Stimulated activated CD4-positive, alpha-beta T cell treated with anti-CD3 and anti-CD28 coated beads, TNF-alpha, amount 100 ng/mL, for 4 hours (primary cell): ENCODE measurements at regions not wholly inside any gene's neighbourhood (a gene's known extent, or its start where the extent isn't known, plus 50 kb on each side); places are given as distances from the start of the nearest gene placed in this dataset.
"Not testable (repeated sequence)": the region's sequence is repeated elsewhere in the genome, so short reads cannot be mapped to it uniquely, and the experiment has no call there.

Experiments
- DNase-seq, 3 experiments: peaks; one replicate each; pipeline ENCODE4 v3.0.0-alpha.2; 2020; ENCODE audit warnings: low read depth in 3 of 3

DNA sequence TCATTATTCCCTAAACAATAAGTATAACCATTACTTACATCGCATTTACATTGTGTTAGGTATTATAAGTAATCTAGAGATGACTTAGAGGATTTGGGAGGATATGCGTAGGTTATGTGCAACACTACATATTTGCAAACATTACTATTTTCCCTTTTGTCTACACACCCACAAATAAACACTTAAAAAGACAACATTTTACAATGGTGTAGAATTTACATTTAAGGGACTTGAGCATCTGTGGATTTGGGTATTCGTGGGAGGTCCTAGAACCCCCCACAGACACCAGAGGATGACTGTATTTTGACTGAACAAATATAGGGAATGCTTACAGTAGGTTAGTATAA, 220.2 kb upstream of the MYO3A start:
- DNase-seq: no peak

DNA sequence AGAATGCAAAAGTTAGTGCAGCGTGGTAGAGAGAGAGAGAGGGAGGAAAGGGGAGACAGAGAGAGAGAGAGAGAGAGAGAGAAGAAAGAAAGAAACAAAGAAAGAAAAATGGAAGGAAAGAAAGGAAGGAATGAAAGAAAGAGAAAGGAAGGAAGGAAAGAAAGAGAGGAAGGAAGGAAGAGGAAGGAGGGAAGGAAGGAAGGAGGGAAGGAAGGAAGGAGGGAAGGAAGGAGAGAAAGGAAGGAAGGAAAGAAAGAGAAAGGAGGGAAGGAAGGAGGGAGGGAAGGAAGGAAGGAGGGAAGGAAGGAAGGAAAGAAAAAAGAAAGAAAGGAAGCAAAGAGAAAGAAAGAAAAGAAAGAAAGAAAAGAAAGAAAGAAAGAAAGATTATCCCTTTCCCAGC, 209.8 kb upstream of the MYO3A start:
- no peak for DNase-seq

DNA sequence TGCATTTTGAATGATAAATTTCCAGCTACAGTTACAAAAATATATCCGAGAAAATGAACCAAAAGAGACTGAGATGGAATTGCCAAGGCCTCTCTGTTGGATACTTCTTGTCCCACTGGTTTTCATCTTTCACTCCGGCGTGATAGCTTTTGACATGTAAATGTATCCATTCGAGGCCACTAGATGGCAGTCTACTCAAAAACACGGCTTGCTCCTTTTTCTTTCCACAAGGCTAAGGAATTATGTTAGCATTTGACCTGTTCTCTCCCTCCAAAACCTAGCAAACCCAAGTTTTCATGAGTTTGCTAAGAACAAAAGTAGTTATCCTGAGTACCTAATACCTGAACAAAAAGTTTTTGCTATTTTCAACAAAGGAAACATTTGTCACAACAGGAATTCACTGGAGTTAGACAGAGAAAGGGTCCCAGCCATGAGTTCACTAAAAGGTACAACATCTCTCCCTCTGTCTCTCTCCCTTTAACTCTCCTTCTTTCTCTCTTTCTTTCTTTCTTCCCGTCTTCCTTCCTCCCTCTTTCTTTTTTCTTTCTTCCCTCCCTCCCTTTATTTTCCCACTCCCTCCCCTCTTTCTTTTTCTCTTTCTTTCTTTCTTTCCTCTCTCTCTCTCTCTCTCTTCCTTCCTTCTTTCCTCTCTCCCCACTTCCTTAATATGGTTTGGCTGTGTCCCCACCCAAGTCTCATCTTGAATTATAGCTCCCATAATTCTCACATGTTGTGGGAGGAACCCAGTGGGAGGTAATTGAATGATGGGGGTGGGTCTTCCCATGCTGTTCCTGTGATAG, 207.9 kb upstream of the MYO3A start:
- no peak for DNase-seq

DNA sequence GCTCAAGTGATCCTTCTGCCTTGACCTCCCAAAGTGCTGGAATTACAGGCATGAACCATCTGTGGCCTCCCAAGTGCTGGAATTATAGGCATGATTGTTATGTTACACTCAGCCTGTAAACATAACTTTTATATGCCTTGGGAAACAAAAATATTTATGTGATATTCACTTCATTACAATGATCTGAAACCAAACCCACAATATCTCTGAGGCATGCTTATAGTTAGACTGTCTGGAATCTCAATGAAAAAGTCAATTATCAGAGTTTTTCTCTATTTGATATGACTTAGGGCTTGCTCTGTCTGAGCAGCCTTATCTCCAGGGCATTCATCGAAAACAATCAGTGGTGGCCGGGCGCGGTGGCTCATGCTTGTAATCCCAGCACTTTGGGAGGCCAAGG, 195.3 kb upstream of the MYO3A start:
- DNase-seq: no peak

DNA sequence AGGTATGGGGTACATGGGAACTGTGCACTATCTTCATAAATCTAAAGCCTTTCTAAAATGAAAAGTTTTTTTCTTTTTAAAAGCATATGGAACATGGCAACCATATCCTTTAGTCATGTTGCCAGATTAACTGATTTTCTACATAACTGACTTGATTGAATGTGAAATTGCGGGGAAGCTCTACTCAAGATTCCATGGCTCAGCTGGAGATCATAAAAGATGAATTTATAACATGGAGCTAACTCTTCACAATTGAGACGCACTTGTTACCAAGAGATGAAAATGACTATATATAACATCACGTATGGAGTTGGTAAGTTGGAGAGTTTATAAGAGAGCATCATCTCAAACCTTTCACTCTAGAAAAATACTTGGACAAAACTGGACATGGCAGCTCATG, 190.2 kb upstream of the MYO3A start:
- DNase-seq: no peak

DNA sequence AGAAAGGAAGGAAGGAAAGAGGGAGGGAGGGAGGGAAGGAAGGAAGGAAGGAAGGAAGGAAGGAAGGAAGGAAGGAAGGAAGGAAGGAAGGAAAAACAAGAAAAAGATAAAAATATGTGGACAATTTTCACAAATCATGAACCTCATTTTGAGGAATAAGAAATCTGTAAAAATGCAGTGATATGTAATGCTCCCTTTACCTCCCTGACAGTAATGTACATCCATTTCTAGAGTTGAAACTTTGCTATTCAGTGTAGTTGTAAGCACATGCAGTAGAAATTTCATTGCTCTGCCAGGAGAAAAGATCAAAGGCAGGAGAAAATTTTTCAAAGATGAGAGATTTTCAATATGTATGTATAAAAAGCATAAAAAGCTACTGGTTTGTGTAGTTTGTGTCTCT, 189.5 kb upstream of the MYO3A start:
- no peak for DNase-seq

DNA sequence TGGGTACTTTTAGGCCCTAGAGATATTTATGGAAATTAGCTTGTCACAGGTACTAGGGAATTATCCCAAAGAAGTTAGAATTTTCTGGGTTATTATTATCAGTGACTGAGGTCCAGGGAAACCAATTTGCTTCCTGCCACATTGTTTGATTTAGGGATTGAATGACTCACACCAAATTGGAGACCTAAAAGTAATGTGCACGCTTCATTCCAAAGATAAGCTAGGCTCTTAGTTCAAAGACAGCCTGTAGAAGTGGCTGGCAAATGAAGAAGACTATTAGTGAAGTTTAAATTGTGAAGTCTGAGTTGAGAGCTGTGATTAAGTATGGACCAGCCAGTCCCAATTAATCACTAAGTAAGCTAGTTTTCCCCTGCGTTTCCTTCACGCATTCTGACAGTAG, 188.1 kb upstream of the MYO3A start:
- no peak for DNase-seq

DNA sequence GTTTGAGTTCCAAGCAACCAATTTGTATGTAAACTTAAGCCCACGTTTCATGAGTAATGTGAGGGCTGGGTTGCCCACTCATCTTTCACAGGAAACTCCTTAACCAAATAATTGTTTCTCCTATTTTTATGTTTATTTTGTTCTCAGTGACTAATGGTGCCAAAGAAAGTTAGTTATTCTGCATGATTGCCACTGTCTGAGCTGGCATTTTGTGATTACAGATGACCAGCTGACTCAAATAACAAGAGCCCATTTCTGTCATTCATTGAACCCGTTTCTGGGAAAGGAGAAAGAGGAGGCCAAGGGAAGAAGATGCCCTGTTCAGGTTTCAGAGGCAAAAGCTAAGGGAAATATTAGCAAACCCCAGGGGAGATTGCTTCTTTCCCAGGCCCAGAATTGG, 186.9 kb upstream of the MYO3A start:
- DNase-seq: no peak

DNA sequence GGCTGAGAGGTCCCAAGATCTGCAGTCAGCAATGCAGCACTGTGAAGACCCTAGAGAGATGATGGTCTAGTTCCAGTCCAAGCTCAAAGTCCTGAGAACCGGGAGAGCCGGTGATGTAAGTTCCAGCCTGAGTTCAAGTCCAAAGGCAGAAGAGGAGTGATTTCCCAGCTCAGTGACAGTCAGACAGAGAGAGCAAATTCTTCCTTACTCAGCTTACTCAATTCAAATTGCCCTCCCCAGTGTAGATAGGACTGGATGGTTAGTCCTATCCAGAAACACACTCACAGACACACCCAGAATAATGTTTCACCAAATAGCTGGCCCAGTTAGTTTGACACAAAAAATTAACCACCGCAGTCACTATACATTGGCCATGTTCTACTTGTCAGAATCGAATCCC, 185.5 kb upstream of the MYO3A start:
- no peak for DNase-seq

DNA sequence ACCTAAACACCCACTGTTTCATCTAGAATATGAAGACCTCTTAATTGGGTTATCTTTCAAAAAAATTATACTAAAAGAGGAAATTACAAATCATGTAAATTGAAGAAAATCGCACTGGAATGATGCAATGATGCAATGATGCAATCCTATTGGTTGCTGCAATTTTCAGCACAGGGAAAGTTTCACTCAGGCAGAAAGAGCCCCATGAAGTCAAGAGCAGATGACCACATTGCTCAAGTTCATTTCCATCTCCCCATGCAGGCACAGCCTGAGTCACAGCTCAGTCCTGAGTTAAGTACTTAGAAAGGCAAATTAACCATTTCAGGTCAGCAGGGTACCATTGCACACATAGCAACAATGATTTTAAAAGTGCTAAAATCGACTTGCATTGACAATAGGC, 180.3 kb upstream of the MYO3A start:
- no peak for DNase-seq

DNA sequence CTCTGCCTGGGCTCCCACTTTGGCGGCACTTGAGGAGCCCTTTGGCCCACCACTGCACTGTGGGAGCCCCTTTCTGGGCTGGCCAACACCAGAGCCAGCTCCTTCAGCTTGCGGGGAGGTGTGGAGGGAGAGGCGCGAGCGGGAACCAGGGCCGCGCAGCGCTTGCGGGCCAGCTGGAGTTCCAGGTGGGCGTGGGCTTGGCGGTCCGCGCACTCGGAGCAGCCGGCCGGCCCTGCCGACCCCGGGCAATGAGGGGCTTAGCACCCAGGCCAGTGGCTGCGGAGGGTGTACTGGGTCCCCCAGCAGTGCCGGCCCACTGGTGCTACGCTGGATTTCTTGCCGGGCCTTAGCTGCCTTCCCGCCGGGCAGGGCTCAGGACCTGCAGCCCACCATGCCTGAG, 178.2 kb upstream of the MYO3A start:
- DNase-seq: not testable (repeated sequence)

DNA sequence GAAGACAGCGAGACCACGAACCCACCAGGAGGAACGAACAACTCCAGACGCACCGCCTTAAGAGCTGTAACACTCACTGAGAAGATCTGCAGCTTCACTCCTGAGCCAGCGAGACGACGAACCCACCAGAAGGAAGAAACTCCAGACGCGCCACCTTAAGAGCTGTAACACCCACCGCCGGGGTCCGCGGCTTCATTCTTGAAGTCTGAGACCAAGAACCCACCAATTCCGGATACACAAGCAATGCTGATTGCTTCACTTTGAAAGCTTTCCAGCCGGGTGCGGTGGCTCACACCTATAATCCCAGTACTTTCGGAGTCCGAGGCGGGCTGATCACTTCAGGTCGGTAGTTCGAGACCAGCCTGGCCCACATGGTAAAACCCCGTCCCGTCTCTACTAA, 177.2 kb upstream of the MYO3A start:
- DNase-seq: no peak

DNA sequence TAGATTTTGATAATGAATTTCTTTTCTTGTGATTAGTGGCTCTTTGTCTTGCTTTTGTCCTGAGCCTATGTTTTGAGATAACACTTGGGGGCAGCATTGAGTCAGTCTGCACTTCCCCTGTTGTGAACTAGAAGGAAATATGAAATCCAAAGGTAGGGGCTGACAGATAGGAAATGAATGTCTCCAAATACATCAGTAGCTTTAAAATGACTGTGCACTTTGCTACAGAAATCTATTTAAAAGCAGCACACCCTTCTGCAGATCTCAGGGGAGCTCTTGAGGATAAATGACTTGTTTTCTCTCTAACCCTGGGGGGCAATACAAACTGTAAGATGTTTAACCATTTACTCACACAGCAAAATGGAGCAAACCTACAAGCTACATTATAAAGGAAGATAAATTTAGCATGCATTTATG, 176.0 kb upstream of the MYO3A start:
- DNase-seq: no peak

DNA sequence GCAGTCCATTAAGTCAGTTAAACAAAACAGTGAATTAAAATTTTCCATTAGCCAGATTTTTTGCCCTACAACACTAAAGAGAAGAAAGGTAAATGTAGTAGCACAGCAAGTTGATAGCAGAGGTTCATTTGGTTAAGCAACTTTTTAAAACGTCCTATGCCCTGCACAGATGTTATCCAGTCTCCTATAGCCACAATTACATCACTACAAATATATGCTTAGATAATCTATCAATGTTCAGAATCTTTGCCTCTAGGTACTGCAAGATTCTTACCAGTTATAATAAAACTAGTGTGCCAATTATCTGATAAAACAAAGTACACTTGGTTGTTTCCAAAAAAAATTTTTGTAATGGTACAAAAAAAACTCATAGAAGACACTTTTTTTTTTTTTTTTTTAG, 175.5 kb upstream of the MYO3A start:
- DNase-seq: no peak

DNA sequence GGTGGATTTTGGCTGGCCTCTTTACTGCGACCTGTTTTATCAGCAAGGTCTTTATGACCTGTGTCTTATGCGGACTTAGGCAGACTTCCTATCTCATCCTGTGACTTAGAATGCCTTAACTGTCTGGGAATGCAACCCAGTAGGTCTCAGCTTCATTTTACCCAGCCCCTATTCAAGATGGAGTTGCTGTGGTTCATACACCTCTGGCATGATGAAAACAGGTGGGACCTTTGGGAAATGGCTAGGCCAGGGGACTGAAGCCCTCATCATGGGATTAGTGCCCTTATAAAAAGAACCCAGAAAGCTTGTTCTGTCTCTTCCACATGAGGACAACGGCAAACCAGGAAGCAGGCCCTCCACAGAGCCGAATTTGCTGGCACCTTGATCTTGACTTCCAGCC, 172.1 kb upstream of the MYO3A start:
- DNase-seq: no peak

DNA sequence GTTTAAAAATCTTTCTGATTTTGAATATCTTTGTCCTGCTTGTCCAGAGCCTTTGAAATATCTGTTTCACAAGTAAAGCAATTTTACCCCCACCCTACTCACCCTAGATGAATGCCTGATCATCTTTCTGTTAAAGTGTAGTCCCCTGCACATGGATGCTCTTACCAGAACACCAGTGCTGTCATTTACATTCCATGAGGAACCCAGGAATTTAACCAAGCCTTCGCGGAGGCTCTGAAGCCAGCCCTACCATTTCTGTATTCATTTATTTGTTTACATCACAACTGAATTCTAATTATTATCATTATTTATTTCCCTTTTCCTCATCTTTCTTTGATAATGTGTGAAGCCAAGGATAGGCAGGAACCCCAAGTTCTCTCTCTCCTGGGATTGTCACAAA, 167.8 kb upstream of the MYO3A start:
- no peak for DNase-seq

DNA sequence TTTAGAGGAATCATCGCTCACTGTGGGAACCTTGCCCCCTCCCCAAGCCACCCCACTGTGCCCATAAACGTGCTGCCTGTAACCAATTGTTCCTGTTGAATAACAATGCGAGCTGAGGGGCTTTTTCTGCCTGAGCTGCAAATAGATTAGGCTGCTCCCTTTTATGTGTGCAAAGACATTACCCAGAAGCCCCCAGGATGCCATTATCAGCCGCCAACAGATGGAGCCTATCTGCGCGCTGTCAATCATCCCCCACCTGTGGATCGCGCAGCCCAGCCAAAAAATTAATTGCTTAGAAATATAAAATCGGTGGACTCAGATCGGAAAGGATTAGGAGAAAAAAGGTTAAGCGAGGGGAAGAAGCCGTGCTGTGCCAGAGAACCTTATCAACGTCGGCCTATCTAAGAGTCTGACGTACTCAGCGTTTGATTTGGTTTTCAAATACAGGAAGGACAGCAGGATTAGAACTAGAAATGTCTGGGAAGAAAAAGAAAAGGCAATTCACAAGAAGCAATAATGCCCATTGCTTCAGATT, 167.3 kb upstream of the MYO3A start:
- DNase-seq: no peak

DNA sequence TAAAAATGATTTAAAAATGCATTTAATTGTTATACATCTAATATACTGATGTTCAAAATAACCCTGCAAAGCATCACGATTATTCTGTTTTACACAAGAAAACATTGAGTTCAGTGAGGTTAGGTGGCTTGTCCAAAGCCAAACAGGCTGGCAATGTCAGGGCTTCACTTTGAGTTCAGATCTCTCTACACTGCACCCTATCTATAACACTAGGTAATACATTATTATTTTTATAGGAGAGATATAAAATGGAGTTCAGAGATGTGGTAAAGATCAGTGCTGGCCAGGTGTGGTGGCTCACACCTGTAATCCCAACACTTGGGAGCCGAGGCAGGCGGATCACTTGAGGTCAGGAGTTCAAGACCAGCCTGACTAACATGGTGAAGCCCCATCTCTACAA, 165.9 kb upstream of the MYO3A start:
- no peak for DNase-seq

DNA sequence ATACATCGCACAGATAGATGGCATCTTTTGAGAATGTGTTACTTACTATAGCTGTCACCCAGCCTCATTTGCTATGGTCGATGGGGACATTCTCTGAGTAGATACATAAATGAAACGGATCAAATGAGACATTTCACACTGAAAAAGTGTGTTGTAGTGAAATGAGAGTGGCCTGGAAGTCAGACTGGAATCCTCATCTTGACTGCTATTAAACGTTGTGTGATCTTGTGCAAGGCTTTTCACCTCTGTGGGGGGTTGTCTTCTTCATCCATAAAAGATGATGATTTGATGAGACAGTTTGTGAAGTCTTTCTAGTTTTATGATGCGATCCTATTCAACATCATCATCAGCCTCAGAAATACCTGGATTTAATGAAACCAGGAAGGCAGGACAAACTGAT, 155.4 kb upstream of the MYO3A start:
- no peak for DNase-seq

DNA sequence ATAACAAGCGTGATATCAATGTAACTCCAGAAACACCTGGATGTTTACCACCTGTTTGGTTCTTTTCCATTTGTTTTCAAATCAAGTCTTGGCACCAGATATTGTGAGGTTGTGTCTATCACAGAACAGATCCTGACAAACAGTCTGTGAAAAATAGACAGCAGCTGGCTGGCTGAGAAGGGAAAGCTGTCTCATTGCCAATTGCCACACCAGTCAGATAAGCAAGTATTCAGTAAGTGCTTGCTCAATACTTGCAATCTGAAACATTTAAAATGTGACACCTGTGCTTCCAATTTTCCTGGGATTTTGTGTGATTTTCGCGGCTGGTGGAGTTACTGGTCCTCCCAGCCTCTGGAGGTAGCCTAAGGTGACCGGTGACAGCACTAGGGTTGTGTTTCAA, 147.9 kb upstream of the MYO3A start:
- DNase-seq: no peak

DNA sequence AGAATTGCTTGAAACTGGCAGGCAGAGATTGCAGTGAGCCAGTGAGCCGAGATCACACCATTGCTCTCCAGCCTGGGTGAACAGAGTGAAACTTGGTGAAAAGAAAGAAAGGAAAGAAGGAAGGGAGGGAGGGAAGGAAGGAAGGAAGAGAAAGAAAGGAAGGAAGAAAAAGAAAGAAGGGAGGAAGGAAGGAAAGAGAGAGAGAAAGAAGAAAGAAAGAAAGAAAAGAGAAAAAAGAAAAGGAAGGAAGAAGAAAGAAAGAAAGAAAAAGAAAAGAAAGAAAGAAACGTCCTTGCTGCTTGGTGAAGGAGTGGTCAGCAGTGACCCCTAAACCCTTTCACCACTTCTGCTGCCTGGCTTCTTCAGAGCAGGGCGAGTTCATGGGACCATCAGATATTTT, 147.1 kb upstream of the MYO3A start:
- no peak for DNase-seq

DNA sequence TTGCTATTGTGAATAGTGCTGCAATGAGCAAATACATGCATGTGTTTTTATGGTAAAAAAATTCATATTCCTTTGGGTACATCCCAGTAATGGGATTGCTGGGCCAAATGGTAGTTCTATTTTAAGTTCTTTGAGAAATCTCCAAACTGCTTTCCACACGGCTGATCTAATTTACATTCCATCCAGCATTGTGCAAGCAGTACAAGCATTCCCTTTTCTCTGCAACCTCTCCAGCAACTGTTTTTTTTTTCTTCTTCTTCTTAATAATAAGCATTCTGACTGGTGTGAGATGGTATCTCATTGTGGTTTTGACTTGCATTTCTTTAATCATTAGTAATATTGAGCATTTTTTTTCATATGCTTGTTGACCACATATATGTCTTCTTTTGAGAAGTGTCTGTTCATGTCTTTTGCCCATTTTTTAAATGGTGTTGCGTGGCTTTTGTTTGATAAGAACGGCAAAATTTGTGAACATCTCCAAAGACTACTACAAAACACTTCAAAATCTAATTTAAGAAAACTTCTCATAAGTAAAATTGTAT, 136.1 kb upstream of the MYO3A start:
- DNase-seq: no peak

DNA sequence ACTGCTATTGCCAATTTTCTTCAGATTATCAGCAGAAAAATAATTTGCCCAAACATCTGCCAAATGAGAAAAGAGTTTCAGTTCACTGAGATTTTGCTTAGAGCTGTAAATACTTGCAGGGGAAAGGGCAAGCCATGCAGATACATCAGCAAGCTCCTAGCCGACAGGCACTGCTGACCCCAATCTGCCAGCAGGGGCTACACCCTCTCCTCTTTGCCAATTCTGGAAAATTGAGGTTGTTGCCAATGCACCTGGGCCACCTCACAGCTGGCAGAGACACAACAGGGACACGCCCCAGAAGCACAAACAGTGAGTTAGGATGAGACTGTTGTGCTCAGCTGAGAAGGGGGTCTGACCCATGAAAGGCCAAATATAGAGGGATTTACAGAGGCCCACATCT, 129.5 kb upstream of the MYO3A start:
- DNase-seq: no peak

DNA sequence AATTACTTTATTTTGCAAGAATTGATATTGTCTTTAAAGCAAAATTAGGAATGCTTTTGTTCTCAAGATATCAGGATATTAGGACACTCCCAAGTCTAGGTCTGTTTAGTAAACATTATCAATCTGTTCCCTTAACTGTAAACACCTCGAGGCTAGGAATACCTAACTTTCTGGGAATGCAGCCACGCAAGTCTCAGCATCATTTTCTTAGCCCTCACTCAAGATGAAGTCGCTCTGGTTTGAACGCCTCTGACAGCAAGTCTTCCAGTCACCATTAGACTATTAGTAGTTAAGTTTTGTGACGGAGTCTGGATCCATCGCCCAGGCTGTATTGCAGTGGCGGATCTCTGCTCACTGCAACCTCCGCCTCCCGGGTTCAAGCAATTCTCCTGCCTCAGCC, 128.0 kb upstream of the MYO3A start:
- DNase-seq: no peak
